HG03342 (cell line): ENCODE measurements at regions not wholly inside any gene's neighbourhood (a gene's known extent, or its start where the extent isn't known, plus 50 kb on each side); places are given as distances from the start of the nearest gene placed in this dataset.

Experiments used
- ATAC-seq: cut with Tn5 transposase; IDR thresholded peaks from one replicate; pipeline ENCODE4 v1.9.1; 2021; ENCODE audit warnings: mild to moderate bottlenecking, moderate library complexity; ENCODE audit not compliant: unreplicated experiment

DNA sequence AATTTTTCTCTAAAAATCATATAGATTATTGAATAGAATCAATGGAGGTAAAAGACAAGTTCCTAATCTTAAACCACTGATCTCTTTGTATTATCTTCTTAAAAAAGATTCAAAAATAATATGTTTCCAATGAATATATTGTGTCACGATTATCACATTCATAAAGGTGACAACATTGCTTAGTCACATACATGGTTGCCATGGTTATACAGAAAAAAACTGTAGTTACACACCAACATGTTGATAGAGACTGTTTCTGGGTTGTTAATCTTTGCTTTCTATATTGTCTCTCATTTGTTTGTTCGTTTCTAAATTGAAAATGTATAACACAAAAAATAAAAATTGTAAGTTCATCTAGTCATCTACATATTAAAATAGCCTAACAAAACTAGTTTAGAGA is 376.0 kb upstream of the ALCAM start:
- ATAC-seq = no peak

DNA sequence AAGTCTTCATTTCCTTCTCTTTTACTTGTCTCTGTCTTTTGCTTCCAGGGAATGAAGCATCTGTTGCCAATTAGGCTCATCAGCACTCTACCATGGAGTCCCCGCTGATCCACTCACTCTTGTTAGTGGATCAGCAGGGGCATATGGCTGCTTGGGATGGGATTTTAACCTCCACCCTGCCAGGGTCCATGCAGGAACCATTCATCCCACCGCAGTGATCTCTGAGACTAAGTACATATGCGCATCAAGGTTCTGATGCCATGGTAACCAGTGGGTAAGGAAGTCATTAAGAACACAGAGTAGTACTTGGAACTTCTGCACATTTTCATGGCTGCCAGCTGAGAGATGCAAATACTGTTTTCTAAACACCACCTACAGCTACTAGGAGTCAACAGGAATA is 374.0 kb upstream of the ALCAM start:
- no peak for ATAC-seq

DNA sequence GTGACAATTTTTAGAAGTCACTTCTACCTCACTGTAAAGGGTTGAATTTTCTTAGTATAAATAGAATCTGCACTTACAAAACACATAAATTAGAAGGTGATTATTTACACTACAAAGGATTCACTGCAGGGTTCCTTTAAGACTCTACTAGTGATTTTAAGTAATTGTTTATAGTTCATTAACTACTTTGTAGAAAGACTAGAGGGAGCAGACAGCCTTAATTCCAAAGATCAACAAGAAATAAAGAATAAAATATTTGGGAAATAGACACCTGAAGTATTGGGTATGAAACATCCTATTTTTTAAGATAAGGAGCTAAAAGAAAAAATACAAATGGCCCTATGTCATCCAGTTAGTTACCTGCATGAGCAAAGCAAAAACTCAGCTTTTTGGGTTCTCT is 360.5 kb upstream of the ALCAM start:
- ATAC-seq = no peak

DNA sequence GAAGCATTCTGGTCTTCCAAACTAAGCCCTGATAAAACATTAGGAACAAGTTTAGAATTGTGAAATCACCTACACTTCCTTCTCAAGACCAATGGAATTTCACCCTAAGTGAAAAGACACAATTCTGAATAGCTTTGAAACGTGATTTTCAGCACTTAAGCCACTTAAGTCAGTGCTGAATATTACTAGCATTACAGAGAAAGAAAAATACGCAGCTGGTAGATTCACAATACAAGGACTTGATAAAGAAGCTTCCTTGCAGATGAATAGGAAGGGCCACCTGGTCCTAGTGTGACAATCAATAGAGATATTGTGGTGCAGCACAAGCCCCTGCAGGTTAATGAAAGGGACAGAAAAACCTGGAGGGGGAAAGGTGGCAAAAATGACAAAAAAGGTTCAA is 353.1 kb upstream of the ALCAM start:
- ATAC-seq = no peak

DNA sequence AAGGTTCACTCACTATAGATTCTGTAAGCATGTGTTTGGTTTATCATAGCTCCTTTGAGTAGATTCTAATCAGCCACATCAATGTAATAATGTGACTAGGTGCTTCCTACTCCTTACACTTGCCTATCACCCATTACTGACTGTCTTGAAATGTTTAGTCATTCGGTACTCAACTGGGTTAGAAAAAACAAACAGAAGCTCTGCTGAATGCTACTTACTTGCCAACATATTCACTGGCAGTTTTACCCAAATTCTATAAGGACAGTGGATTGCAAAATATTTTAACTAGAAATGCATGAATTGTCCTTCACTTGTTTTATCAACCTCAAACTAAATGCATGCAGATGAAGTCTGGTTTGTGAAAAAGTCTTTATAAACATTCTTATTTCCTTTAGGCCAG is 352.1 kb upstream of the ALCAM start:
- ATAC-seq = no peak

DNA sequence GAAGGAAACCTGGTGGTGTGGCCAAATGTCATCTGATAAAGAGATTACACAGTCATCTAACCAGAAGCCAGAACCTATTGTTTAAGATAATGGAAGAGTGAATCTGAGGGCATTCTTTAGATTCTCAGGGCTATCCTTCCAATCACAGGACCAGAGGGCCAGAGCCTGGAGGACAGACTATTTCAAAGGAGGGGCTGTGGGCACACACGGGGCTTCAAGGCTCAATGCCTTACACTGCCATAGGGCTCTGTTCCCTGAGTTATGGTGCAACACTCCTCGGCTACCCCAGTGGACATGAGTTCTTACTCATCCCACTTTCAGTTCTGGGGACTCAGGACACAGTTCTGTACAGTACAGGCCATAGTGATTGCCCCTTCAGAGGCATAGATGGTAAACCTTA is 343.9 kb upstream of the ALCAM start:
- no peak for ATAC-seq

DNA sequence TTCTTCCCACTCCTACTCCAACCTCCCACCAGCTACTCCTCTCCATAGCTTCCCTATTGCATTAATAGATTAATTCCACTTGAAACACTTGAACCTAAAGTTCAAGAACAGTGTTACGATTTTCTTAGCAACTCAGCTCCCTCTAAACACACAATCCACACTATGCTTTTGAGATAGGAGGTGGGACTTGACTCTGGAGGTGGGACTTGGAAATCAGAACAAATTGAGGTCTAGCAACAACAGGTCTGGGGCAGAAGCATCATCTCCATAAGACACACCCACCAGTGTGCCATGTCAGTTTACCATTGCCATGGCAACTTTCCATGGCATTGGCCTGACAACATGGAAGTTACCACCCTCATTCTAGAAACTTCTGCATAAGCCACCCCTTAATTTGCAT is 336.5 kb upstream of the ALCAM start:
- no peak for ATAC-seq

DNA sequence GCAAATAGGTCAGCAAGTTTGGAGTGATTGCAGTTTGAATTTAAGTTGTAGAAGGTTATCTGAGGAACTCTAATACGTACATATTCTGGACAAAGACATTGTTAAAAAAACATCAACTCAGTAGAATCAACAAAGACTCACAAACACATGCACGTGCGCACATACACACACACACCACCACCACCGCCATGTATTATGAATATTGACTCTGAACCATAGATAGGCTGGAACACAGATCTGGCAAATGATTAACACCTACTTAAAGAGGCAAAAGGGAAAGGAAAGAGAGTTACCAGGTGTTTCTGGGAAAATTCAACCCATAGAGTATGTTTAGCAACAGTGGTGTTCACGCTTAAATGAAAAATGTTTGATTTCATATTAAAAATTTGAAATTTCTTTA is 334.2 kb upstream of the ALCAM start:
- no peak for ATAC-seq

DNA sequence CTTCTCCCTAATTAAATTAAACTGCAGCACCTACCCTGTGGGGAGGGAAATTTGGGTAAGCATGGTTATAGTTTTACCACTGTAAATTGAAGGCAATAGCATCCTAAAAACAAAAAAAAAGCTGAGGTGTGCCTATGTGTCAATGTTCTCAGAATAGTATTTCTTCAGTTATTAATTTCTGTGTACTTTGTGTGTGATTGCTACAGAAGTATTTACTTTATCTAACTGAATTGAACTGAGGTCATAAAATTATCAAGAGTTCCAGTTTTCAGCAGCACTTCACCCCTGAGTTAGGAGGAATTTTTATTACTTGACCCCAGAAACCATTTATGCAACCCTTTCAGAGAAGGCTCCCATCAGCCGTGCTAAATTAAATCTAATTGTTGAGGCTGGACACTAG is 333.6 kb upstream of the ALCAM start:
- no peak for ATAC-seq

DNA sequence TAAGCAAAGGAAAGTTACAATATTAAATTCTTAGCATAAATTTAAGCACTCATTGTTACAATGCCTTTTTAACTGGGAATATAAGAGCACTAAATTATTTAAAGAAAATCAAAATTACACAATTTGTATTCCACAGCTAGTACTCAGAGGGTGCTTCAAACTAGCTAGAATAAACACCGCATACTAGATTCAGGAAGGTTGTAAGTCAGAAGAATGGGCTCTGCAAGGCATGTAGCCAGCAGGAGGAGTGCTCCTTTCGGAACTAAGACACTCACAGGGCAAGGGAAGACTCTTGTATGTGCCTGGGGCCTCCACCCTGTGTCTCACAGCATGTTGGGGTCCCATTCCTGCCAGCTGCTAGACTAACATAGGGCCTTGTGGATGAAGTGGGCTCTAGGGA is 327.7 kb upstream of the ALCAM start:
- ATAC-seq = no peak

DNA sequence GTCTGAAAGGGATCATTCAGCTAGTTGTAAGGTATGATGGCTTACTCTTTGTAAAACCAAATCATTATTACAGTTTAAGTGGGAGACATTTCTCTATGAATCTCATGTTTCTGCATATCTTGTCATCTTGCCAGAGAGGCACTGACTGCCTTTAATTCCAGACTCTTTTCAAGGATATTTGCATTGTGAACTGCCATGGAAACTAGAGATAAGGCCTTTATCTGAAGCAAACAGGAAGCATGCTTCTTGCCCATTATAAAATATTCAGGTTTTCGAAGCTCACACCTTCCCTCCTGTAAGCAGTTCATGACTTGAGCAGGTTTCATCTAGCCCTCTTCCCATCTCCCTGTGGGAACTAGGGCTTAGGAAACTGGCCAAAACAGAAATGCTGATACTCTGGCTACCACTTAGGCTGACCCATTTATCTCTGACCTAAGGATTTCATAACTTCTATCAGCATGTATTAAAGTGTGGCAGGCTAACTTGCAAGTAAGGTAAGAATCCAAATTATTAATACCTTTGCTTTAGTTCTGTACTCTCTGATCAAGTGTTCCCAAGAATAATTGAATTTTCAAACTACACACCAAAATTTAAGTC is 326.6 kb upstream of the ALCAM start:
- ATAC-seq = no peak

DNA sequence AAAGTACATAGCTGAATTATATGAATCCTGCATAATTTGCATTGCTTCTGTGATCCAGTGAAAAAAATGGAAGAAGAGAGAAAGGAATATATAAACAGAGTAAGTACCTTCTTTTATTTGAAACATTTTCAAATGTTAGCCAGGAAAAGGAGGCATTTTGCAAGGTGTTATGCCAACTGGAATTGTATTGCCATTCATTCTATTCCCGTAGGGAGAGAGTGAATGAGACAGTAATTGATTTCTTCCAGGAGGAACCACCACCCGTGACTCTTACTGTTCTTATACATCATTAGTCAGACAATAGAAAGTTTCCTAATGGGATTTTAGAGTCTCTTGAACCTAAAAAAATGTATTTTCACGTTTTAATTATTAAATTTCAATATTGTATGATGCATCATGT is 324.1 kb upstream of the ALCAM start:
- no peak for ATAC-seq

DNA sequence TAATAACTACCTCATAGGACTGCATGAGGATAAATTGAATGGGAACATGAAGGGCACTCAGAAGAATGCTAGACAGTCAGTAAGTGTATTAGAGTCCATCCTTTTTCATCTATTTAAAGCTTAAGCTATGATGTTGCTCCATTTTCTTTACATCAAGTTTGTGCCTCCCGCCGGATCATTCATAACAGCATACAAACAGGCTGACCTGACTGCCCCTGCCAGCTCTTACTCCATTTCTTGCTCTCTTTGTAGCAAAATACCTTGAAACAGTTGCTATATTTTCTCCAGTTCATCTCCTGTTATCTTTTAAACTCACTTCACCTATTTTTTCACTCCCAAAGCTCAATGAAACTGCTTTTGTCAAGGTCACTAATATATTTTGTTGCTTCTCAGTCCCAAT is 315.6 kb upstream of the ALCAM start:
- no peak for ATAC-seq

DNA sequence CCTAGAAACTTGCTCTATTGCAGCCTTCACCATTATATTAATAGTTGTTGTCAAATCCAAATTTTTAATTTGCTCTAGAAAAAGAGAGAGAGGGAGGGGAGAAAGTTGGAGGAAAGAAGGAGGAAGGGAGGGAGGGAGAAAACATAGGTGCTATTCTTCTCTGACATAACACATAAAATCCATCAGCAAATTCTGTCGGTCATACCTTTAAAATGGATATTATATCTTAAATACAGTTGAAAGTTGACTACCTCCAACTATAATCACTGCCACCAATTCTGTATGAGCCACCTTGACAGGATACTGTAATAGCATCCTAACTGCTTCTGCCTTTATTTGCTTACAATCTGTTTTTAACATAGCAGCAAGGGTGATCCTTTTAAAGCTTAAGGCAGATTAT is 314.7 kb upstream of the ALCAM start:
- no peak for ATAC-seq

DNA sequence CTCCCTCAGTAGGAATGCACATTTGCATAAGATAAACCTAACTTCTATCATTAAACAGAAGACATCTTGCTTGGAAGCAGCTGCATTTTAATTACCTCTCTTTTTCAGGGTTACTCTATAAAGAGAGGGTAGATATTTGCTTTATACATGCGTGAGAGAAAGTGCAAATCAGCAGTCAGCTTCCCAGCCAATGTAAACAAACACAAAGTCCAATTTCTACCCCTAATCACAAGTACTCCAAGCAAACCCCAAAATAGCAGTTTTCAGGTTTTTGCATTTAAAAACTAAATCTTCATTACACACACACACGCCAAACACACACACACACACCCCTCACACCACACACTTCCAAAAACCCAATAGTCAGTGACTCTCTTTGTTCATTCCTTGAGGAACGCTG is 303.9 kb upstream of the ALCAM start:
- no peak for ATAC-seq

DNA sequence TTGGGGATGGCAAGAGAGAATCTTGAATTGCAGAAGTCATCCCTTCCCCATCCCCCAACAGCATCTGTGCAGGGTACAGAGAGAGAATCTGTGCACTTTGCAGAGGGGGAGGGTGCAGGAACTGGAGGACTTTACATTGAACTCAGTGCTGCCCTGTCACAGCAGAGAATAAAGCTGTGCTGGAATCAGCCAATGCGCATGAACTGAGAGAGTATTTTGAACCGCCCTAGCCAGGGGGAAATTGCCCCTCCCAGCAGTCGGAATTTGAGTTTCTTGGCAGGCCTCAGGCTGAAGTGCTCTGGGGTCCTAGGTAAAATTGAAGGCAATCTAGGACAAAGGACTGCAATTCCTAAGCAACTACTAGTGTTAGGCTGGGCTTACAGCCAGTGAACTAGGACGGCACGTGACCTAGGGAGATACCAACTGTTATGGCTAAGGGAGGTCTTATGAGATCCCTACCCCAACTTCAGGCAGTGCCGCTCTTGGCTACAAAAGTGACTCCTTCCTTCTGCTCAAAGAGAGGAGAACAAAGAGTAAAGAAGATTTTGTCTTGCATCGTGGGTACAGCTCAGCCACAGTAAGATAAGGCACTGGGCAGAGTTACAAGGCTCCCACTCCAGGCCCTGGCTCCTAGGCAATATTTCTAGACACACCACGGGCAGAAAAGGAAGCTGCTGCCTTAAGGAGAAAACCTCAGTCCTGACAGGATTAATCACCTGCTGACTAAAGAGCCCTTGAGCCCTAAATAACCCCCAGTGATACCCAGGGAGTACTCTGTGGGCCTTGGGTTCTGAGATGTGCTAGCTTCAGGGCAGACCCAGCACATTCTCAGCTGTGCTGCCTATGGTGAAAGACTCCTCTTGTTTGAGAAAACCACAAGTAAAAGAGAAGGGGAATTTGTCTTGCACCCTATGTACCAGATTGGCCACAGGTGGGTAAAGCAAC is 300.5 kb upstream of the ALCAM start:
- no peak for ATAC-seq

DNA sequence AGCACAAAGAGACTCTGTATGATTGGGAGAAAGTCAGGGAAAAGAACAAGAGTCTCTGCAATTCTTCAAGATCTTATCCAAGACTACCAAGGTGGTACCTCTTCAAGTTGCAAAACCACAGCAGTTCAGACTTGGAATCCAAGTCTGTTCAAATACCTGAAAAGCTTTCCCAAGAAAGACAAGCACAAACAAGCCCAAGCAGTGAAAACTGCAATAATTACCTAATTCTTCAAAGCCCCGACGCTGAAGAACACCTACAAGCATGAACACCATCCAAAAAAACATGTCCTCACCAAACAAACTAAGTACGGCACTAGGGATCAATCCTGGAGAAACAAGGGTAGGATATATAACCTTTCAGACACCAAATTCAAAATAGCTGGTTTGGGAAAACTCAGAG is 299.3 kb upstream of the ALCAM start:
- no peak for ATAC-seq

DNA sequence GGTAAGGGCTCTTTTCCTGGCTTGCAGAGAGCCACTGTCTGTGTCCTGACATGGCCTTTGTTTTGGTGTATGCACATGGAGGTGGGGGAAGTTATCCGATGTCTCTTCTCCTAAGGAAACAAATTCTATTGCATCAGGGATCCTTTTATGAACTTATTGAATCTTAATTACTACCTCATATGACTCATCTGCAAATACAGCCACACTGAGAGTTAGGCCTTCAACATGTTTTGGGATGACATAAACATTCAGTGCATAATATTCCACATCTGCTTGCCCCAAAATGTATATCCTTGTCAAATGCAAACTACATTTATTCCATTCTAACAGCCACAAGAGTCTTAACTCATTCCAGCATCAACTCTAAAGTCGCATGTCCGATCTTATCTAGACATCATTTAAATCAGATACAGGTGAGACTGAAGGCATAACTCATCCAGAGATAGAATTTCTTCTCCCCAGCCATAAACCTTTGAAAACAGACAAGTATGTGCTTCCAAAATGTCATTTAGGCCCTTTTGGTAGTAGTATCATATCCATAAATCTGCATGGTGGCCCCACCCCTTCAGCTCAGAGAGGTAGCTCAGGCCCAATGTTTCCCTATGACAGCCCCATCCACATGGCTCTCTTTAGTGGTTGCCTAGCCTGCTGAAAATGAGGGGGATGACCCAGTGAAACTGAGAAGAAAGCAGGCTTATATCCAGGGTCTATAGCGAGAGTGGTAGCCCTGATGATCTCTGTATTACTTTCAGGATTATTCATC is 289.5 kb upstream of the ALCAM start:
- ATAC-seq = no peak

DNA sequence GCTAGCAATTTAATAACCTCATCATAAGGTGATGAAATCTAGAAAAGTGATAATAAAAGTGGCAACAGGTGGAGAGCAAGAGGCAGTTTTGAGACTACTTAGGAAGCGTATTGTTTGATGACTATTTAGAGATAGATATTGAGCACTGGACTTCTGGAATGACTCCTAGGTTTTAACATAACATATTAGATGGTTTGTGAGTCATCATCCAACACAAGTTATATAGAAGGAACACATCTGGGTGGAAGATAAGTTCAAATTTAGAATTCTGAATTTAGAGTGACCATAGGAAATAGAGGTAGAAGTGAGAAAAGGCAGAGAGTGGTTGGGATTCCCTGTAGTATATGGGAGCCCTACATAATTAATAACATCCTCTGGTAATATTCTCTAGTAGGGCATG is 282.8 kb upstream of the ALCAM start:
- no peak for ATAC-seq

DNA sequence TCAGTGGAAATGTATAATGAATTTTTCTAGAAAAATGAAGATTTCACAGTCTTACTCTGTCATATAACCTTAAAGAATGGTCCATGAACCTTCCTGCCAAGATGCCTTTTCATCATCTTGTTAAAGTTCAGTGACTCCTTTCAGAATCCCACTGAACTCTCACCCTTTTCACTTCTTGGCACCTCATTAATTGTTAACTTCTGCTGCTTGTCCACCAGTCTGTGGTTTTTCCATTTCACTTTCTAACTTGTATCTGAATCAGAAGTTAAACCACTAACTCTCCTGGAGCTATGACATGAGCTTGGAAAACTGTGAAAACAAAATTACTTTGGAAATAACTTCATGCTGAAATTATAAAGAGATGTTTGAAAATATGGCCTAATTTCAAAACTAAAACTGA is 281.2 kb upstream of the ALCAM start:
- no peak for ATAC-seq

DNA sequence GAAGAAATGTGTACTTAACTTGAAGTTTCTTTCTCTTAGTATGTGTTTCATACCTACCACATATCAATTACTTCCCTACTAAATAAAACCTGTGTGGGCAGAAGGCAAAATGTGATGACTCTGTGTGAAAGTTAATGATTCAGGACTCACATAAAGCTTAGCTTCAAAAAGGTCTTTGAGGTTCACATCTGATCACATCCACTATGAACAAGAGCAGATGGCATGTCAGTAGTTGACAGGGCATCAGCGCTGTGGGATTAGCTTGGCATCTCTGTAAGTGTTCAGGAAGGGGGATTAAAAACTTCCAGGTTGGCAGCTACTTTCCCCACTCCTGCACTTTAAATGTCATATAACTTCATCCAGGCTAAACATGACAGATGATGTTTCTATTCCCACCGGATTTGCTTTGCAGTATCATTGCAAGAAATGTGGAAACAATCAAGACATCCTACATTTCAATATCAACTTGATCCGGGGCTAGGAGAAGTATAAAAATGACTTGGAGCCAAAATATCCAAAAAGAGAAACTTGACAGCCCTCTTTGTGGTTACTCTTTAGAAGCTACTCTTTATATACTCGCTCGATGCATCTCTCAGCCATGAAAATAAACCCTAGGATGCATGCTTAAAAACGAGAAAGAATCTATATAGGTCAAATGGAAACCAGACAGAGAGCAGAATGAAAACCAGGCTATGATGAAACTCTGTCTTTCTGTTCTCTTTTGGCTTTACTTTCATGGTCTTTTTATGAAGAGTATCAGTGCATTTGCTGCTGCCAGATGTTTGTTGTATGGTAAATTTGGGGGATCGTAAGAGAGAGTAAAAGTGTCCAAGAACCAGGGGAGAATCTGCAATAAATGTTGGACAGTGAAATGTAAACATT is 273.1 kb upstream of the ALCAM start:
- no peak for ATAC-seq
